COLO668 (cell line): ENCODE measurements at regions not wholly inside any gene's neighbourhood (a gene's known extent, or its start where the extent isn't known, plus 50 kb on each side); places are given as distances from the start of the nearest gene placed in this dataset.

ENCODE experiments used
- DNase-seq: peaks from one replicate; lab custom pipeline; 2025; ENCODE audit not compliant: unreplicated experiment; lab: John Stamatoyannopoulos, UW

GRCh38 chr1:234887016-234887900 is 241.4 kb downstream of the TOMM20 start:
- DNase-seq, result no peak

GRCh38 chr1:234886081-234886984 is 242.3 kb downstream of the TOMM20 start:
- no peak for DNase-seq

DNA sequence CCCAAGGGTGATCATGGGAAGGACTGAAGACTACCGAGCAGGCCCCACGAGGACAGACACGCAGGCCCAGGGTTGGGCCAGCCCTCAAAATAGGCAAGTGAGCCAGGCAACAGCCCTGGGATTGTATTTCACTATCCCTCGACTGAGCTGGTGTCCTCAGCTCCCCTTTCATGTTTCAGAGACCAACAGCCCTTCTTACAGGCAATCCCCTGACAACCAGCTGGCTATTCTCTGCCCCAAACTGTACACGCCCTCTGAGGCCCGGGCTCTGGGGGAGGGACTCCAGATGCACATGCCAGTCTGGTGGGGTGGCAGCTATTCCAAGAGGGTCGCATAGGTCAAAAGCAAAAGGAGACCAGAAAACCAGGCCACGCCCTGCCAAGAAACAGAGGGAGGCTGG is 243.0 kb downstream of the TOMM20 start:
- DNase-seq, result no peak

DNA sequence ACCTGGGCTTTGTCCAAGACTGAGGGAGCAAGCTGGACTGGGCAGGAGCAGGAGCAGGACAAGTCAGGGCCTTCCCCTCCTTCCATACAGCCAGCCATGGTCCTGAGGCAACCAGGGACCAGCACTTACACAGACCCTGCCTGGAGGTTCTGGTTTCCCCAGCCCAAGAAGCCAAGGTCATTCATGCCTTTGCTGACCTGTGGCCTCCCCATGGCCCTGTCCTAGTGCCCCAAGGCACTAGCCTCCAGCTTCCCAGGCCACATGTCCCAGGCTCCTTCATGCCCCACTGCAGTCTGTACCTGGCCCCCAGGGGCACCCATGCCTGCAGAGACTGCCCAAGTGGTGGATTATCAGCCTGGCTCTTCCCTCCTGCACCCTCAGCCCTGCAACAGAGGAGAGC is 243.9 kb downstream of the TOMM20 start:
- DNase-seq, result no peak

DNA sequence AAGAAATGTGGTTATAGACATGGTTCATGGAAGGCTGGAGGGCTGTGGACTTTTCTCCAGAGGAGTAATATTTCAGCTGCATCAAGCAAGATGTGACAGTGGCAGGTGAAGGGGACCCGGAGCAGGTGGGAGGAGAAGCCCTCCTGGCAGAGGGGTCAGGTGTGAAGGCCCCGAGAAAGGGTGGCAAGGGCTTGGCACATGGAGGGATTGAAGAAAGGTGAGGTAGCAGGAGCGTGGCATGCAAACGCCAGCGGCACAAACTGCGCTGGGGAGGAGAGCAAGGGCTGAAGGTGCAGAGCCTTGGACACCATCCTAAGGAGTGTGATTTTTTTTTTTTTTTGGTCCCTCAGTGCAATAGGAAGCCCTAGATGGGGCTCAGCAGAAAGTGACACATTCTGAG is 244.6 kb downstream of the TOMM20 start:
- DNase-seq, result no peak

- DNase-seq, result no peak
These were observed 245.7 kb downstream of the TOMM20 start for GRCh38 chr1:234882898-234883297.

GRCh38 chr1:234881893-234882771 is 246.5 kb downstream of the TOMM20 start:
- no peak for DNase-seq

DNA sequence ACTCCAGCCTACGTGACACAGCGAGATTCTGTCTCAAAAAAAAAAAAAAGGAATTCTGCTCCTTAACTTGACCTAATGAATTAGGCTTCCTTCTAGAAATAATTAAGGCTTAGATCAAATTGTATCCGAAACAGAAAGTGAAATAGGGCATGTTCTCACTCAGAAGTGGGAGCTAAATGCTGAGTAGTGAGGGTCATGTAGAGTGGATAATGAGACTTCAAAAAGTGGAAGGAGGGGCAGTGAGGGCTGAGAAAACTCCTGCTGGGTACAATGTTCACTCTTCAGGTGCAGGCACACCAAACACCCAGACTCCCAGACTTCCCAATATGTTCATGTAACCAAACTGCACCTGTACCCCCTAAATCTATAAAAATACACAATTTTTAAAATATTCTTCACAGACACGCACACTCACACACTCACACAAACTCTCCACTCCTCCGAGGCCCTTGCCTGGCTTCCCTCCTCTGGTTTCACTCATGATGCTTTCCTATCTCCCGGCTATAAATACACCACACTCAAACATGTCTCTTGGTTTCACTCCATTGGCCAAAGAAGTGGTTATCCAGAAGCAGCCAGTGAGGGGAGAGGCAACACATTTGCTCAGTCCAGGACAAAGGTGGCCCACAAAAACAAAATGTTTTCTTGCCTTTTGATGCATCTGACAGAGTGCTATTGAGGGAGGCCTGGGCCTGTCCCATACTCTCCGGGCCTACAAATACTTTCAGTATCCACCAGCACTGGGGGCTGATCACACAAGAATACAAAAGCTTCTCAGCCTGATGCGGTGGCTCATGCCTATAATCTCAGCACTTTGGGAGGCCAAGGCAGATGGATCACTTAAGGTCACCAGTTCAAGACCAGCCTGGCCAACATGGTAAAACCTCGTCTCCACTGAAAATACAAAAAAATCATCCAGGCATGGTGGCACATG is 249.2 kb downstream of the TOMM20 start:
- DNase-seq, result peak; percentile 34

DNA sequence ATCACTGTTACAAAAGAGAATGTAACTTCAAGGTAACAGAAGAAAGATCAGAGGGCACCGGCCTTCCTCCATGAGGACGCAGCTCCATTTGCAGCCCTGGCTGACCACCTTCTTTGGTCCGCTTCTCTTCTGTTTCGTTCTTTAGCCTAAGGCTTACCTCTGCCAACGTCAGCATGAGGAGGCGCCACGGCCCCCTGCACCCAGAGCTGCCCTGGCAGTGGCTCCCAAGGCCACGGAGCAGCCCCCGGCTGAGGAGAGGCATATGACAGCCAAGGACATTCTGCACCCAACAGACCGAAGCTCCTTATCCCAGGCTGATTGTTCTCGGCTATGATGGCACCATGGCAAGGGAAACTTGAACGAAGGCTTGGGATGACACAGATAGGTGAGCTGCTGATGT is 250.3 kb downstream of the TOMM20 start:
- no peak for DNase-seq

GRCh38 chr1:234877761-234878160 is 250.9 kb downstream of the TOMM20 start:
- no peak for DNase-seq

GRCh38 chr1:234875953-234876855 is 252.4 kb downstream of the TOMM20 start:
- DNase-seq, result peak; percentile 23

DNA sequence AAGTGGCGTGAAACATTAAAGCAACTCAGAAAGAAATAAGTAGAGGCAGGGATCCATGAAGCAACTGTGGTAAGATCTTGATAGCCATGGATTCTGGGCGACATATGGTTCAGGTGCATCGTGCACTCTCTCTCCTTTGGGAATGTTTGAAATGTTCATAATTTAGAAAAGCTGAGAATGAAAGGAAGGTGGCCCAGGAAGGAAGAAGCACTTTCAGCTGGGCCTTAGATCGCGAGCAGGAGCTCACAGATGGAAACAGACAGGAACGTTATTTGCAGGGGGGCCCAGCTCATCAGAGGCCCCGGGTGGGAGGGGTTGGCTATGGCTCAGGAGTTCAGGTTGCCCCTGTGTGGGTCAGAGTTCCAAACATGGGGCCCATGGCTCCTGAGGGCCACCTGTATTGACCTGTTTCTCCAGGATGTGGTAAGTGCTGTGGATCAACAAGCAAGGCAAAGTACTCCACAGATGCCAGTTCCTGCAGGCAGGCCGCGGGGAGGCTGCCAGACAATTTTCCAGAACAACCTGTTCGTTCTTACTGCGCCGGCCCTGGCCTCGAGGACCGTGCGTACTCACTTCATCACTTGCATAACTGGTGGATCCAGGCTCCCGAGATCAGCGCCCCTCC is 253.2 kb downstream of the TOMM20 start:
- DNase-seq, result peak; percentile 44

- DNase-seq, result no peak
These were observed 254.0 kb downstream of the TOMM20 start for GRCh38 chr1:234874291-234875288.

DNA sequence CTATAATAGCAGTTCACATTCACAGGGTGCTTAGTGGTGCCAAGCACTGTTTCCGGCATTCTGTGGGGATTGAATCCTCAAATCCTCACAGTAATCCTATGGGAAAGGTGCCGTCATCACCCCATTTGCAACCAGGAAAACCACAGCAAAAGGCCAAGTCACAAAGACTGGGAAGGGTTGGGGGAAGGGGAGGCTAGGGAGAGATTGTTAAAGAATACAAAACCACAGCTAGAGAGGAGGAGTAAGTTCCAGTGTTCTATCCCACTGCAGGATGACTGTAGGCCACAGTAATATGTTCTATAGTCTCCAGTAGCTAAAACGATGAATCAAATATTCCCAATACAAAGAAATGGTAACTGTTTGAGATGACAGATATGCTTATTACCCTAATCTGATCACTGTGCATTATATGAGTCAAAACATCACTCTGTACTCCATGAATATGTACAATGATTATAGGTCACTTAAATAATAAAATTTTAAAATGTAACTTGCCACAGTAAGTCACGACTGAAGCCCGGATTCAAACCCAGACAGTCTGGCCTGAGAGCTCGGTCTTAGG is 256.8 kb downstream of the TOMM20 start:
- no peak for DNase-seq

DNA sequence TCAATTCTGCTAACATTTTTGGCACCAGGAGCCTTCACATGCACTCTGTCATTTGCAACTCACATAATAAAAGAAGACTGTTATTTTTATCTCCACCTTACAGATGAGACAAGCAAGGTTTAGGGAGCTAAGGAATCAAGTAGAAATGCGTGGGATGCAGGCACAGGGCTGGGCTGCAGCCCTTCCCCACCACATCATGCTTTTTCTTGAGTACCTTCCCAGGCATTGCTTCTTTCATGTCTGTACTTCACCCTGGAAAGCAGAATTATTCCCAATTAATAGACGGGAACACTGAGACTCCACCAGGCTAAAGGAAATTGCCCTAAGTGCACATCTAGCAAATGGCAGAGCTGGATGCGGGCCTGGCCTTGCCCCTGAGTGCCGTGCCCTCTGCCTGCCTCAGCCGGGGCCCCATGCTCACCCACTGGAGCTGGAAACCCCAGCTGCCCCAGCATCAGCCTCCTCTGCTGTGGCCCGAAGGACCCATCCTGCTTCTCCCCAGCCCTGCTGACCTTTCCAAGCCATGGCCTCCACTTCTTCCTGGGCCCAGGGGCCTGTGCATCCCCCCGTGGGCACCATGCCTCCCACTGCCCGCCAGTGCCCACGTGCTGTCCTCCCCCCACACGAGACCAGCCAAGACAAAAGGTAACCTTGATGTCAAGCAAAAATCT is 257.5 kb downstream of the TOMM20 start:
- no peak for DNase-seq
